Limb (tissue), 2 donors: ENCODE measurements at regions not wholly inside any gene's neighbourhood (a gene's known extent, or its start where the extent isn't known, plus 50 kb on each side); places are given as distances from the start of the nearest gene placed in this dataset.
"Not testable (repeated sequence)": the region's sequence is repeated elsewhere in the genome, so short reads cannot be mapped to it uniquely, and the experiment has no call there.

Experiments
- DNase-seq, 2 donors: peaks; one replicate each; pipeline ENCODE4 v3.0.0-alpha.2; 2016; ENCODE audit errors: extremely low spot score in 2 of 2

DNA sequence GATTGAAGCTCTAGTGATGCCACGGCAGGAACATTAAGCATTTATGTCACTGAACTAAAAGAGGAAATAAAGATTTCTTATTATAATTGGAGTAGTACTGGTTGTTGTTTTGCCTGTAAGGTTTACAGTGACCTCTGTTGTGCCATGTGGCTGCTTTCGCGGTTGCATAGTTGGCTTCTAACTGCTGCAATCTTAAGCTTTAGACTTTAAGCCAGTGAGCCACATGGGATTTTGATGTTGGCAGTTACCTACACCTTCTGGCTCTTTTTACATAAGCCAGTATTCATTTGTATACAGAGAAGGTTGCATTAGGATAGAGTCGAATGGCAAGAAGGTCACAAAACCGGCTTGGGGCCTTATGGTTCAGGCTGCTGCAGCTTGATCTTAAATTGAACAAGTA lies 1311.6 kb downstream of the RAPGEF2 start:
- no peak for DNase-seq

DNA sequence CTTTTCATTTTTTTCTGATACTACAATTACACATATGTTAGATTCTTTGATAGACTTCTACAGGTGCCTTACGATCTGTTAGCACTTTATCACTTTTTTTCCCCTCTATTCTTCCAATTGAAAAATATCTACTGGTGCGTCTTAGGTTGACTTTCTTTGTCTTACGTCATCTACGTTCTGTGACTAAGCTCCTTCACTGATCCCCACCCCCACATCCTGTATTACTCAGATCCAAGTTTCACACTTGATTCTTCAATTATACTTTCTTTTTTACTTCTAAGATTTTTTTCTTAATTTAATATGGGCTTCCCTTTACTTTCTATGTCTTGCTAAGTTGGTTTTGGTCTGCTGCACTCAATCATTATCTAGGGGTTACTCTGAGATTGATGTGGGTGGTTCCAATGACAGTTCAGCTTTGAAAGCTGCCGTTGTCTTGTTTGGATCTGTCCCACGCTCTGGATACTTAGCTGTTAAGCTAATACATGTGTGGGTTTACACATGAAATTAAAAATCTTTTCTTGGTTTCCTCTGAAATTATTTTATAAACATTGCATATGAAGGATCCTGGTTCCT lies 1321.1 kb downstream of the RAPGEF2 start:
- no peak for DNase-seq

DNA sequence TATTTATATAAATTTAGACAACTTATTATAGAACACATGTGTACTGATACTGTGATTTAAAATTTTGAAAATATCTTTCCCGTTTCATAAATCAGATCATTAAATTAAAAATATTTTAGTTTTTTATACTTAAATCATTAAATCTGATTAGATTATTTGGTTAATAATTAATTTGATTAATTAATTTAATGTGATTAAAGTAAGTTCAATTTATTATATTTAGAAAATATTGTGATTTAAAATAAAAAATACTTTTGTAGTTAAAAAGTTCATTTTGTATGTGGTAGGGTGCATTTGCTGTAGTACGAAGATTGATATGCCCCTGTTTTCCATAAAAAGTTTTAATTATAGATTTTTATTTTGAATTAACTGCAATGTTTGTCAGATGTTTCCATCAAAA lies 1323.4 kb downstream of the RAPGEF2 start:
- no peak for DNase-seq

DNA sequence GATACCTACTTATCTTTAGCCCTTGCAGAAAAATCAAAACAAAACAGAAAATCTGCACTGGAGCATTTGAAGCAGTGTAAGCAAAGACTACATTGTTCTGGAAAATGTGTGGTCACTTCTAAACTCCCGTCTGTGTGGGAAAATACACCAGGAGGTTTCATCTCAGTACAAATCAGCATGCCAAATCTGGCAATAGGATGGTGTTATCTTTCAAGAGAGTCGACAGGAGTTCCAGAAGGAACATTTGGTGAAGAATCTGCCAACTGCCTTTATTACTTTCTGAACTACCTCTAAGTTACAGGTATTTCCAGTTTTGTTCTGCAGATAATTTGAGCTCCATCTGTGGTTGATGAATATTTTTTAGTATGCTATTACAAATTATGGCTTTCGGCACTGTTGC lies 1348.0 kb downstream of the RAPGEF2 start:
- no peak for DNase-seq

DNA sequence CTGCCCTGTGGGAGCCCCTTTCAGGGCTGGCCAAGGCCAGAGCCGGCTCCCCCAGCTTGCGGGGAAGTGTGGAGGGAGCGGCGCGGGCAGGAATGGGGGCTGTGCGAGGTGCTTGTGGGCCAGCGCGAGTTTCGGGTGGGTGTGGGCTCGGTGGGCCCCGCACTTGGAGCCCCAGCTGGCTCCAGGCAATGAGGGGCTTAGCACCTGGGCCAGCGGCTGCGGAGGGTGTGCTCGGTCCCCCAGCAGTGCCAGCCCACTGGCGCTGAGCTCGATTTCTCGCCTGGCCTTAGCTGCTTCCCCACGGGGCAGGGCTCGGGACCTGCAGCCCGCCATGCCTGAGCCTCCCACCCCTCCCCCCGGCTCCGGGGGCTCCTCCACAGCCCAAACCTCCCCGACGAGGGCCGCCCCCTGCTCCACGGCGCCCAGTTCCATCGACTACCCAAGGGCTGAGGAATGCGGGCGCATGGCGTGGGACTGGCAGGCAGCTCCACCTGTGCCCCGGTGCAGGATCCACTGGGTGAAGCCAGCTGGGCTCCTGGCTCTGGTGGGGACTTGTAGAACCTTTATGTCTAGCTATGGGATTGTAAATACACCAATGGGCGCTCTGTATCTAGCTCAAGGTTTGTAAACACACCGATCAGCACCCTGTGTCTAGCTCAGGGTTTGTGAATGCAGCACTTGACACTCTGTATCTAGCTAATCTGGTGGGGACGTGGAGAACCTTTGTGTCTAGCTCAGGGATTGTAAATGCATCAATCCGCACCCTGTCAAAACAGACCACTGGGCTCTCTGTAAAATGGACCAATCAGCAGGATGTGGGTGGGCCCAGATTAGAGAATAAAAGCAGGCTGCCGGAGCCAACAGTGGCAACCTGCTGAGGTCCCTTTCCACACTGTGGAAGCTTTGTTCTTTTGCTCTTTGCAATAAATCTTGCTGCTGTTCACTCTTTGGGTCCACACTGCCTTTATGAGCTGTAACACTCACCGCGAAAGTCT lies 1379.1 kb downstream of the RAPGEF2 start:
- not testable (repeated sequence) for DNase-seq

DNA sequence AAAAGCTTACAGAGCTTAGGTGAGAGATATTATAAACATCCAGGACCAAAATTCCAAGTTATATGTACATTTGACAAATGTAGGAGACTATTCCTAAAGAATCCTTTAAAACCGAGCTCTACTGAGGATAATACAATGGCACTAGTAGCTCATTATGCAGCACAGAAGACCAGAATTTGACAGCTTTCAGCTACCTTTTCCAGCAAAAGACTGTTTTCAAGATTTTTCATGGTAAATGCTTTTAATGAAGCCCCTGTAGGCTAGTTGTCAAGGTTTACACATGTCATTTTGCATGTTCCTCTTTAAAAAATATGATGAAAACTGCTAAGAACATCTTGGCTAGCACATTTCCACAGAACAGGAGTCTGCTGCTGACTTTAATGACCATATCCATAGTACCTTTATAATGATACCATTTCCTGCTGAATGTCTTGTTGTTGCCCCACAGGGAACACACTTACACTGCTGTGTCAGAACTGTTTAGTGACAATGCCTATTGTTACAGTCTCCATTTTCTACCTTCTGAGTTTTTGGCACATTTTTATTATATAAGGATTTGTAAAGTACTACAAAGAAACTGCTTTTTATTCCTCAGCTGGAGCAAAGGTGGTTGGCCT lies 1382.3 kb downstream of the RAPGEF2 start:
- no peak for DNase-seq

DNA sequence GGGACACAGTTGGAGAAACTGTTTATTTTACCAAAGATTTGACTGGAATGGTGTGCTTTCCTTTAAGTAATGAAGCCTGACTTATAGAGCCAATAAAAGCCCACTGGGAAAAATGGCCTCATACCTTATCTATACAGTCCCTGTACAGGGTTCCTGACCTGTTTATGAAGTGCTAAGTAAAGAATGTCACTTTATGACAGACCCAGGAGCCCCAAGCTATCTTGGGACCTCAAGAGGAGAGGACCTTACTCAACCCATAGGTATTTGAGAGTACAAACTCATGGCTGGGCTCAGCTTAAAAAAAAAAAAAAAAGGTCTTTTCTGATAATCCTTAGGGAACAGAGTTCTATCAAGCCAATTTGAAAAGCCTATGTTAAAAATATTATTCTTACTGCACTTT lies 1389.3 kb downstream of the RAPGEF2 start:
- DNase-seq, result no peak

DNA sequence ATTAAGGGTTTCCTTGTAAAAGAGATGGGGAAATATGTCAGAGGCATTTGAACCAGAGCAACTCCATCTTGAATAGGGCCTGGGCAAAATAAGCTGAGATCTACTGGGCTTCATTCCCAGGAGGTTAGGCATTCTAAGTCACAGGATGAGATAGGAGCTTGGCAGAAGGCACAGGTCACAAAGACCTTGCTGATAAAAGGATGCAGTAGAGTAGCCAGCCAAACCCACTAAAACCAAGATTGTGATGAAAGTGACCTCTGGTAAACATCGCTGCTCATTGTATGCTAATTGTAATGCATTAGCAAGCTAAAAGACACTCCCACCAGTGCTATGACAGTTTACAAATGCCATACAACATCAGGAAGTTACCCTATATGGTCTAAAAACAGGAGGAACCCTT lies 1390.3 kb downstream of the RAPGEF2 start:
- DNase-seq, result no peak

DNA sequence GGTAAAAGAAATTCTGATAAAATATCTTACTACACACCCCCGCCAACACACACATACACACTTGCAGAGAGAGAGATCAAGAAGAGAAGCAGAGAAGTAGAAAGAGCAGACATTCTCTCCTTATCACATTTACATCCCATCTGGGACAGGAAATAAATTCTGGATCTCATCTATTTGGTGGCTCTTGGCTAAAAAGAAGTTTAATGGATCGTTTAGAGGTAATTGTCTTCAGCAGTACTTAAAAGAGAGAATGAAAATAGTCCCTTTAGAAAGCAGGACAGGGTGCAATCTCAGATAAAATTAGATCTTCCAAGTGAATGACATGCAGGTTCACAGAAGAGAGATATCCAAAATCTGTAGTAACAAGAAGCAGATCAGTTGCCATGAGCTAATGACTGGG lies 1392.5 kb downstream of the RAPGEF2 start:
- DNase-seq, result no peak

DNA sequence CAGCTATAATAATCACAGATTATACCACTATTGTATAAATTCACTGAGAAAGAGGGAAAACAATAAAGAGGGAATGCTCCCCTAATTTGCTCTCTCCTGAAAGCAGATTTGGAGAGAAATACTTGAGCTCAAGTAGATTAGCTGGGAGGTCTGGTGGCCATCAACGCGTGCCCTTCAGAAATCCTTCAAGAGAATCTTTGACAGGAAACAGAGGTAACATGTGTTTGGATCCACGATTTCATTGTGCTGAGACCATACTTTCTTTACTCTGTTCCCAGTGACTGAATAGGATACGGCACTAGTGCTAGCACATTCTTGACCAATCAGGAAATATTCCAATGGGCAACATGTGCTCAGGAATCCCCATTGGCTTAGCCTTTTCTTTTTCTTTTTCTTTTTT lies 1395.3 kb downstream of the RAPGEF2 start:
- DNase-seq, result no peak

DNA sequence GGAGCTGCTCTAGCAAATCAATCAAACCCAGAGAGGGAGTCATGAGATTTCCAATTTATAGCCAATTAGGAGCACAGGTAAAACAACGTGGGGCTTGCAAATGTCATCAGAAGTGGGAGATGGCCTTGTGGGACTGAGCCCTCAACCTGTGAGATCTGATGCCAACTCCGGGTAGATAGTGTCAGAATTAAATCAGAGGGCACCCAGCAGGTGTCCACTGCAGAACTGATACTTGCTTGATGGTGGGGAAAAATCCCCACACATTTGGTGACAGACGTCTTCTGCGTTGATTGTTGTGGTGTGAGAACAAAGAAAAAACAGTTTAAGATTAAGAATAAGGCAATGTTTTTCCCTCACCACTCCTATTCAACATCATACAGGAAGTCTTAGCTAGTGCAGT lies 1402.8 kb downstream of the RAPGEF2 start:
- no peak for DNase-seq

DNA sequence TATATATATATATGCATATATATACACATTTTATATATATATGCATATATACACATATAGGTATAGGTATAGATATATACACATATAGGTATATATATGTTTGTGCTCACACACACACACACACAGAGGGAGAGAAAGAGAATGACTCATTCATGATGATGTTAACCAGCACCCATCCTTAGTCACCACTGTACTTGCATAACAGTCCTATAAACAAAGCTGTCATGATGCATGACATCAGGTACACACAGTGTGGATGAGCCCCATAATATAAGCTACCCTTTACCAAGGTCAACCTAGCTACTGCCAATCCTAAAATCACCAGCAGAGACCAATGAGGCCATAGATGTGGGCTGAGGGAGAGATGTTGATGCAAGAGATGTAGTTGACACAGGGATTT lies 1408.0 kb downstream of the RAPGEF2 start:
- DNase-seq, result no peak

DNA sequence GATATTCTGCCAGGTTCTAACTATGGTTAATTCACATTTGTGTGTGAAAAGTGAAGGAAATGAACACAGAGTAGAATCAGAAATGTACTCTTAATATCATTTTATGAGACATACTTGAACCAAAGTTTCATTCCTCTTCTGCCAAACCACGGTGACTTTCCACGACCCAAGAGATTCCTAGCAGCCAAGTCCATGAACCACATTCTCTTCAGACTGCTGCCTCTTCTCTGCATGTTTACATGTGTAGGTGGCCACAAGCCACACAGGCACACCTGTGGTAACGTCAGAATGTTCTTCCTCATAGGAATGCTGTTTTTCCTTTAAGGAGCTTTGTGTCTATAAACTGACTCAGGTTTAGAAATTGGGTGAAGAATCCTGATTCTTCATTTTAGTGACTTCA lies 1411.2 kb downstream of the RAPGEF2 start:
- DNase-seq, result no peak

DNA sequence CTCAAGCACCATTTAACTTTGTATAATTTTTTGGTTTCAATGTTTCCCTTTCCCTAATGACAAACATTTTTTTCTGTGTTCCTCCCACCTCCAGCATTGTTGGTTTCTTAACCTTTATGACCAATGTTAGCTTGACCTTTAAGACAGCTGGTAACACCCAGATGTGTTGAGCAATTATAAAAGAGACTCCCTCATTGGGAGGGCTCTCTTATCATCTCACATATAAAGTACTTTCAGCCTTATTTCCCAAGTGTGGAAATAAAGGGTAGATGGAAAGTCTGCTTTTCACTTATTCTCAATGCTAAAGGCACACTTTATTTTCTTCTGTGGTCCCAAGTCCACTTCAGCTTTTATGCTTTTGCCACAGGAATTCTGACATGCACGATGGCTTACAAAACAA lies 1420.4 kb downstream of the RAPGEF2 start:
- no peak for DNase-seq

DNA sequence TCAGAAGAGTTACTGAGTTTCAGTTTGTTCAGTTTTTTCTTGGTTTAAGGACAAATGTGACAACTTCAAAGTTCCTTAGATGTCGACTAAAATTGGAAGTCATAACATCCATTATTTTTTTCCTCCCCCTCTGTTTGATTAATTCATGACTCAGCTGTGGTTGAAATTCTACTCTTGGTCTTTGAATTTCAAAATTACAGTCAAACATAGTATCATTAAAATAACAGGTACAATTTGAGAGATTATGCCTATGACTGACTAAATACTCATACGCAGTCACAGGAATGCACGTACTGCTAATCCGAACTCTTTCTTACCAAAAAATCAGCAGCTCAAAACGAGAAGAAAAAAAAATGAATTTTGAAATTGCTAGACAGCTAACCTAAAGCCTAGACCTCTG lies 1434.8 kb downstream of the RAPGEF2 start:
- DNase-seq, result no peak

DNA sequence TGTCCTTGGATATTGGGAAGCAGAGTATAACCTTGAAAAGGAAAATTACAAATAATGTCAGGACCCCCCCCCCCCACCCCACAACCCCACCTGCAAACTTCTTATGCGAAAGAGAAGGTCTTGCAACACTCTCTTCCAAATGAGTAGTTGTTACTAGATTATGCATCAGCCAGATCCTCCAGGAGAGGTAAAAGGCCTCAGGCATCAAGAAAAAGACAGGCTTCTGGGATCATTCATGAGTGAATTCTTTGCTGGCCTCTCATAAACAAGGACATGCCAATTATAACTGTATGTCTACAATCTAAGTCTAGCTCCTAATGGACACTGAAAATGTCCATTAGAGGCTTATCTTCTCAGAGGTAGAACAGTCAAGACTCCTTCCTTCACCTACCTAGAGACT lies 1443.3 kb downstream of the RAPGEF2 start:
- DNase-seq, result no peak

DNA sequence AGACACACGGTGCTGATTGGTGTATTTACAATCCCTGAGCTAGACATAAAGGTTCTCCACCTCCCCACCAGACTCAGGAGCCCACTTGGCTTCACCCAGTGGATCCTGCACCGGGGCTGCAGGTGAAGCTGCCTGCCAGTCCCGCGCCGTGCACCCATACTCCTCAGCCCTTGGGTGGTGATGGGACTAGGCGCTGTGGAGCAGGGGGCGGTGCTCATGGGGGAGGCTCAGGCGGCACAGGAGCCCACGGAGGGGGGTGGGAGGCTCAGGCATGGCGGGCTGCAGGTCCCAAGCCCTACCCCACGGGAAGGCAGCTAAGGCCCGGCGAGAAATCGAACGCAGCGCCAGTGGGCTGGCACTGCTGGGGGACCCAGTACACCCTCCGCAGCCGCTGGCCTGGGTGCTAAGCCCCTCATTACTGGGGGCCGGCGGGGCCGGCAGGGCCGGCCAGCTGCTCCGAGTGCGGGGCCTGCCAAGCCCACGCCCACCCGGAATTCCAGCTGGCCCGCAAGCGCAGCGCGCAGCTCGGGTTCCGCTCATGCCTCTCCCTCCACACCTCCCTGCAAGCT lies 1447.2 kb downstream of the RAPGEF2 start:
- not testable (repeated sequence) for DNase-seq

DNA sequence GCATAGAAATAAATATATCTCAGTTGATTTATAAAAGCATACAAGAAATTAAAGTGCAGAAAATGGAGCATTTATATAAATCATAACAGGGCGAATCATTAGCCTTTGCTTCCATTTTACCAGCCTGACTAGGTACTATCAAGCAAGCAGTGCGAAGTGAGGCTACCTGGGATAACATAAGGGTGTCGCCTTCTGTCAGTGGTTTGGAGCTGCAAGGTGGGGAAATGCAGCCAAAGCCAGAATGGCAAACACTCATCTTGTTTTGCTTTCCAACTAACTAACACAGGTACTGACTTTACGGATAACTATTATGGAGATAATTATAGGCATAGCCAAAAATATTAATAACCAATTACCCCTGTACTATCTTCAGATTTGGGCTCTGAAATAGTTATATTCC lies 1459.8 kb downstream of the RAPGEF2 start:
- DNase-seq, result no peak

DNA sequence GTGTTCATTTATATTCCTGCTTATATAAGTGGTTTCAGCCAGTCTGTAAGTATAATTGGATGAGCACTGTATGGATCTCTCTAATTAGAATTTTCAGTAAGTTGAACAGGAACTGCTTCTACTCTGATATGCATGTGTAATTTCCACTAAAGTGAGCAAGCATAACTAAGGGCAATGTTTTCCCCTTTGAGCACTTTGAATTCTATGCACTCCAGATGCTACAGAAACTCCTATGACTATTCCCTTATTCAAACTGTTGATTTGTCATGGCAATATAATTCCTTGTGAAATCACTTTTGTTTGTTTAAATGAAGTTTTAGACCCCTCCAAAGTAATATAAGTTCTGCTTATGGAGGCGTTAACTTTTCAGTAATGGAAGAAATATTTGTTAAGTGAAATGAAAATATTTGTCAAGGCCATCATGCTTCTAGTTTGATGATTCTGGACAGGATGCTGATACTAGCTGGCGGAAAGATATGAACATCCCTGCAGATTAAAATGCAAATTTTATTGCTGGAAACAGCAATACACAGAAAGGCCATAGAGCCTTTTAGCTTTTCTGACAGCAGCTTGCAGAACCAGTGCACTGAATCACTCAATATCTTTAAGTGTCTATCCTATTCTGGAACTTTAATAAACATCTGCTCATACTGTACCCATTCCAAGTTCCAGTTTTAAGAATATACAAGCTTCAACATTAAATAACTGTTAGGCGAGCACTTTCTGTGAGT lies 1460.8 kb downstream of the RAPGEF2 start:
- no peak for DNase-seq

DNA sequence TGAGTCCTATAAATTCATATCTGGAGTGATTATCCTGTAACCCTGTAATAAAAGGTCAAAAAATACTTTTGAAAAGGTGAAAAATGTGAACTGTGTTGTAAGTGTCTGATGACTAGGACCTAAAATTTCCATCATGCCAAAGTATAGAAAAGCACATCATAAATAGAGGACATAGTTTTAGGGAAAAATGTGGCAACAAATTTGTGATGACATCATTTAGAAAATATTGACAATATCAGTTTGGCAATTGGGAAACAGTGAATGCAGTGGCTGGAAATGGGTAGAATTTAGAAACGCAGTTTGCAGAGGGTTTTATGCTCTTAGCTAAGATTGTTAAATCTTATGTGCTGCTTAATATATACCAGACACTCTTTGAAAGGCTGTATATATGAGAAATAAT lies 1464.8 kb downstream of the RAPGEF2 start:
- no peak for DNase-seq

DNA sequence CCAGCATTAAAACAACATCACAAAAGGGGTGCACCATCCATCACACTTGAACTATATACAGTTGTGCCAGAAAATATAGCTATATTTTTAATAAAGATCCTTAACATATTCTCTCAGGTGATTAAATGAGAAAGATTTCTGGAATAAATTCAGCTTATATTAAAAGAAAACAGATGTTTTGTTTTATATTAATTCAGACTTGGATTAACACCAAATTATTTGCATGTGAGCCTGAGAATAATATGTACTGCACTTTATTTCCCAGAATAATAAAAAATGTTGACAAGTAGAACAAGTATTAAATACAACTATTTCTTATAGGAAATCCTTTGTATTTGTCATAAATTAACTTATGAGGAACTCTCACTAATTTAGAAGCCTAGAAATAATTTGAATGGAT lies 1467.4 kb downstream of the RAPGEF2 start:
- DNase-seq, result no peak

DNA sequence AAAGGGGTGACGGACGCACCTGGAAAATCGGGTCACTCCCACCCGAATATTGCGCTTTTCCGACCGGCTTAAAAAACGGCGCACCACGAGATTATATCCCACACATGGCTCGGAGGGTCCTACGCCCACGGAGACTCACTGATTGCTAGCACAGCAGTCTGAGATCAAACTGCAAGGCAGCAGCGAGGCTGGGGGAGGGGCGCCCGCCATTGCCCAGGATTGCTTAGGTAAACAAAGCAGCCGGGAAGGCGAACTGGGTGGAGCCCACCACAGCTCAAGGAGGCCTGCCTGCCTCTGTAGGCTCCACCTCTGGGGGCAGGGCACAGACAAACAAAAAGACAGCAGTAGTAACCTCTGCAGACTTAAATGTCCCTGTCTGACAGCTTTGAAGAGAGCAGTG lies 1471.4 kb downstream of the RAPGEF2 start:
- DNase-seq, result not testable (repeated sequence)
